HG03460 (cell line): ENCODE measurements at regions not wholly inside any gene's neighbourhood (a gene's known extent, or its start where the extent isn't known, plus 50 kb on each side); places are given as distances from the start of the nearest gene placed in this dataset.
"Not testable (repeated sequence)": the region's sequence is repeated elsewhere in the genome, so short reads cannot be mapped to it uniquely, and the experiment has no call there.

Experiments used
- ATAC-seq: cut with Tn5 transposase; IDR thresholded peaks from one replicate; pipeline ENCODE4 v1.9.1; 2021; ENCODE audit not compliant: unreplicated experiment

GRCh38 chr9:30775236-30775635, 1609.2 kb upstream of the ACO1 start:
- ATAC-seq, result no peak

- no peak for ATAC-seq
Measured at GRCh38 chr9:30796764-30797163, 1587.7 kb upstream of the ACO1 start.

DNA sequence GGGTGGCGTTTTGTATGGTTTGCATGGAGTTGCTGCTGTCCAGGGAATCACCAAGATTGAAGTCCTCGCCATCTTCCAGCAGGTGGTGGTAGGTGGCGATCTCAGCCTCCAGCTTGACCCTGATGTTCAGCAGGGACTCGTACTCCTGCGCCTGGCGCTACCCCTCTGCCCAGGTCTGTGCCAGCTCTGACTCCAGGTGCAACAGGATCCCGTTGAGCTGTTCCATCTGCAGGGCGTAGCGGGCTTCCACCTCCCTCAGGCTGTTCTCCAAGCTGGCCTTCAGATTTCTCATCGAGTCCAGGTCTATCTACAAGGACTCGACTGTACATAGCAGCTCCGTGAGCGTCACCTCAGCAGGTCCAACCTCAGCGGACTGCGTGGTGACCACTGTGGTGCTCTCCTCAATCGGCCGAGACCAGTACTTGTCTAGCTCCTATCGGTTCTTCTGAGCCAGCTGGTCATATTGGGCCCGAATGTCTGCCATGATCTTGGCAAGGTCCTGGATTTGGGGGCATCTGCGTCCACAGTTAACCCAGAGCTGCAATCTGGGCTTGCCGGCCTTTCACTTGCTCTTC, 1584.8 kb upstream of the ACO1 start:
- ATAC-seq, result no peak

- ATAC-seq, result no peak
Measured at GRCh38 chr9:30800421-30800820, 1584.0 kb upstream of the ACO1 start.

GRCh38 chr9:30812821-30813220, 1571.6 kb upstream of the ACO1 start:
- ATAC-seq, result no peak

GRCh38 chr9:30815585-30815984, 1568.9 kb upstream of the ACO1 start:
- ATAC-seq, result no peak

GRCh38 chr9:30845136-30845535, 1539.3 kb upstream of the ACO1 start:
- no peak for ATAC-seq

GRCh38 chr9:30846651-30847050, 1537.8 kb upstream of the ACO1 start:
- ATAC-seq, result no peak

DNA sequence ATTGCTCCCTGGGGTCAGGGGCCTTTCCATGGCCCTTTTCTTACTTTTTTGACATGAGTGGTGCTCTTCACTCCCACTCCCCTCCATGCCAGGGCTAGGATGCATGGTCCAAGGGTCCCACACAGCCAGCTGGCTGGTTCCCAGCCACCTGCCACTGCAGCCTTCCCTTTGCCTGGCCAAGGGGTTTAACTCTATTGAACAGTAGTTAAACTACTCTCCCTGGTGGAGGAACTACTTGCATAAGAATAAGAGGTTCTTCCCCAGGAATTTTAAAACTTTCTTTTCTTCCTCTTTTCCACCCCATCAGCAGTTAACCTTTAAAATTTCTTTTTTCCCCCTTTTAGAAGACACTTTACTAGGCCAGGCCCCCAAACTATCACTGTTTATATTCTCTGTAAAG, 1532.8 kb upstream of the ACO1 start:
- no peak for ATAC-seq

DNA sequence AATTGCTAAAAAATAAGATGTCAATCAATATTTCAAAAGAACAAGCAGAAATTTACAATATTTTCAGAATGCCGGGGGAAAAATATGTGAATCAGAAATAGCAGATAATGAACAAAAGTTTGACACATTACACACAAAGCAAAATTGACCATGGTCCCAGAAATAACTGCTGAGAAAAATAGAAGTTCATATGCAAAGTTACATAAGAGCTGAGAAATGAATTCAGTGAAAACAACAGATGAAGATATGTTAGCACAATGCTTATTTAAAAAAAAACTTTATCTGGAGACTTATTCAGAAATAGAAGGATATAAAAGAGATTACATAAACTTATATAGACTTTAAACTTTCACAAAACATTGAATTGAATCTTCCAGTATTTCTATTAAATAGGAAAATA, 1483.7 kb upstream of the ACO1 start:
- no peak for ATAC-seq

DNA sequence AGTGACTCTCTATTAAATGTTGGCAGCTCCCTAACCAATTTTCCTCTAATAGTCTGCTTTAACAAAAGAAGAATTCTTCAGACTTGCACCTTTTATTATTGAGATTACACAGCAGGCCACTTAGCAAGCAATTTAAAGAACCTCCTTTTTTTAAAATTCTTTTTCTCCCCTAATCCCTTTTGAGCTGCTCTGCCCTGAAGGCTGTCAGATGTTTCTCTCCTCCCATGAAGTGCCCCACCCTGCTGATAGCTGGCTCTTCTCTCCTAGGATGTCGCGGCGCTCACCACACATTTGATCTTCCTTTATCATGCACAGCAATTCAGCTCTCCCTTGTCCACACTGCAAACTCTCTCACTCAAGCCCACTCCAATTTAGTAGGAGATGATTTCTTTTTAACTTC, 1471.1 kb upstream of the ACO1 start:
- no peak for ATAC-seq

DNA sequence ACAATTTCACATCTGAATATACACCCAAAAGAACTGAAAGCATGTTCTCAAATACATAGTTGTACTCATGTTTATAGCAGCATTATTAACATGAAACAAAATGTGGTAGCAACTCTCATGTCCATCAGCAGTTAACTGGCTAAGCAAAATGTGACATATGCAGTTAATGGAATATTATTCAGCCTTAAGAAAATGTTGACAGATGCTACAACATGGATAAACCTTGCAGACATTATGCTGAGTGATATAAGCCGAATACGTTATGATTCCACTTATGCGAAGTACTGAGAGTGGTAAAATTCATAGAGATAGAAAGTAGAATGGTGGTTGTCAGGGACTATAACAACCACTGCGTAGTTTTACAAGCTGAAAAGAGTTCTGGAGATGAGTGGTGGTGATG, 1469.0 kb upstream of the ACO1 start:
- no peak for ATAC-seq

- ATAC-seq, result no peak
Measured at GRCh38 chr9:30925126-30925525, 1459.3 kb upstream of the ACO1 start.

- no peak for ATAC-seq
Measured at GRCh38 chr9:30925635-30926034, 1458.8 kb upstream of the ACO1 start.

GRCh38 chr9:30928045-30928444, 1456.4 kb upstream of the ACO1 start:
- no peak for ATAC-seq

- no peak for ATAC-seq
Measured at GRCh38 chr9:30932226-30932625, 1452.2 kb upstream of the ACO1 start.

DNA sequence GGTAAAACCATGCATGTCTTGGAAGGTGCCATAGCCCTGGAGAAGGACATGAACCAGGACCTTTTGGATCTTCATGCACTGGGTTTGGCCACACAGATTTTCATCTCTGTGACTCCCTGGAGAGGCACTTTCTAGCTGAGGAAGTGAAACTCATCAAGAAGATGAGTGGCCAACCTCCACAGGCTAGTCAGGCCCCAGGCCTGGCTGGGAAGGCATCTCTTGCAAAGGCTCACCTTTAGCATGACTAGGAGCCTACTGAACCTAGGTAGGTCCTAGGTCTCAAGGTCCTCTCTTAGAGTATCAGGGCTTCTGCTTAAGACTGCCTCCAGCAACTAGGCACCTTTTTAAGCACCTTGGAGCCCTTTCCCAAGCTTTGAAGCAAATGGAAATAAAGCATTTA, 1448.7 kb upstream of the ACO1 start:
- no peak for ATAC-seq

GRCh38 chr9:30937106-30937505, 1447.3 kb upstream of the ACO1 start:
- ATAC-seq, result no peak

DNA sequence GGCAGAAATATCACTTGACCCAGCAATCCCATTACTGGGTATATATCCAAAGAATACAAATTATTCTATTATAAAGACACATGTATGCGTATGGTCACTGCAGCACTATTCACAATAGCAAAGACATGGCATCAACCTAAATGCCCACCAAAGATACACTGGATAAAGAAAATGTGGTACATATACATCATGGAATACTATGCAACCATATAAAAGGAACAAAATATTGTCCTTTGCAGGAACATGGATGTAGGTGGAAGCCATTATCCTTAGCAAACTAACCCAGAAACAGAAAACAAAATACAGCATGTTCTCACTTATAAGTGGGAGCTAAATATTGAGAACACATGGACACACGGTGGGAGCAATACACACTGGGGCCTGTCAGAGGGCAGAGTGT, 1441.6 kb upstream of the ACO1 start:
- not testable (repeated sequence) for ATAC-seq

- no peak for ATAC-seq
Measured at GRCh38 chr9:30943446-30944224, 1440.8 kb upstream of the ACO1 start.

GRCh38 chr9:30944225-30944569, 1440.2 kb upstream of the ACO1 start:
- no peak for ATAC-seq

DNA sequence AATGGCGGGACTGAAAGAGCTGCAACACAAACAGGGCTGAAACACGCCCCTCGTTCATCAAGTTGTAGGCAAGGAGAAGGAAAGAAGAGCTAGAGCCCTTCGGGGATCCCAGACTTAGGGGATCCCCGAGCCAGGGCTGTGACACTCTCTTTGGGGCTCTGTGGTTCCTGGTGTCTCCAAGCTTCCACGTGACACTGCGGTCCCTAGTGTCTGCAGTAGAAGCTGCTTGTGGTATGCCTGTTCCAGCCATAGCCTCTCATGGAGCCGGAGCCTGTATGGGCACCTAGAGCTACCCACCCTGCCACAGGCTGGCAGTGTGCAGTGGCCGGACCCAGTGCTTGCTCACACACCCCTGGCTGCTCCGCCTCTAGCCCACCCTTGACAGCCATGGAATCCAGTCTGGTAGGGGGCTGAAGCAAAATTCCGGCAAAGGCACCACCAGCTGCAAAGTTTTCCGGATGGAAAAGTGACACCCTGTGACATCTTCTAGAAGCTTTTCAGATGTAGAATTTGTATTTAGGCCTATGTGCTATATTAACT, 1439.6 kb upstream of the ACO1 start:
- no peak for ATAC-seq

GRCh38 chr9:30964332-30964731, 1420.1 kb upstream of the ACO1 start:
- ATAC-seq, result no peak
